Liver (tissue), 8 donors: ENCODE measurements at regions not wholly inside any gene's neighbourhood (a gene's known extent, or its start where the extent isn't known, plus 50 kb on each side); places are given as distances from the start of the nearest gene placed in this dataset.
A peak's percentile ranks its signal among the peaks of the same experiment; 100 is the strongest.

ENCODE experiments used
- DNase-seq: peaks from one replicate; pipeline ENCODE4 v3.0.0-alpha.2; 2017; ENCODE audit warnings: low spot score
- H3K27ac ChIP-seq, 2 donors: one replicate each; pipeline ENCODE4 v1.7.0; 2013; ENCODE audit warnings: inconsistent platforms in 2 of 2, low read length in 2 of 2, control low read depth in 1 of 2, low read depth in 1 of 2, mild to moderate bottlenecking in 1 of 2
- H3K27me3 ChIP-seq, 4 donors: one replicate each; pipeline versions ENCODE4 v1.6.1 to v1.7.0; 2013; ENCODE audit warnings: low read length in 3 of 4, inconsistent platforms in 1 of 4, mild to moderate bottlenecking in 1 of 4, moderate library complexity in 1 of 4; ENCODE audit not compliant: control insufficient read depth in 4 of 4, insufficient read depth in 4 of 4
- H3K36me3 ChIP-seq, 4 donors: one replicate each; pipeline versions ENCODE4 v1.6.1 to v1.7.0; 2013; ENCODE audit warnings: low read length in 3 of 4, mild to moderate bottlenecking in 3 of 4, low read depth in 1 of 4, moderate library complexity in 1 of 4; ENCODE audit not compliant: control insufficient read depth in 4 of 4, insufficient read depth in 3 of 4
- H3K4me1 ChIP-seq, 4 donors: one replicate each; pipeline versions ENCODE4 v1.6.1 to v1.7.0; 2013; ENCODE audit warnings: low read length in 3 of 4, mild to moderate bottlenecking in 3 of 4, moderate library complexity in 1 of 4; ENCODE audit not compliant: control insufficient read depth in 4 of 4, insufficient read depth in 4 of 4
- H3K4me3 ChIP-seq, 3 donors: one replicate each; pipeline versions ENCODE4 v1.6.1 to v1.7.0; 2013; ENCODE audit warnings: low read length in 3 of 3, control low read depth in 1 of 3, low read depth in 1 of 3, mild to moderate bottlenecking in 1 of 3
- H3K9ac ChIP-seq, 2 donors: one replicate each; pipeline ENCODE4 v1.7.0; 2013; ENCODE audit warnings: low read length in 2 of 2, mild to moderate bottlenecking in 2 of 2, moderate library complexity in 2 of 2, control low read depth in 1 of 2, low read depth in 1 of 2
- H3K9me3 ChIP-seq, 4 donors: one replicate each; pipeline versions ENCODE4 v1.6.1 to v1.7.0; 2013; ENCODE audit warnings: low read length in 3 of 4; ENCODE audit not compliant: control insufficient read depth in 4 of 4
- EGR1 ChIP-seq, 2 donors: IDR thresholded peaks; 2 replicates each; pipeline ENCODE4 v1.6.1; 2016 to 2018; ENCODE audit warnings: antibody characterized with exemption in 2 of 2, low read depth in 2 of 2
- FOXA1 ChIP-seq: IDR thresholded peaks from 2 replicates; pipeline ENCODE4 v1.6.1; 2016; ENCODE audit warnings: antibody characterized with exemption
- FOXA2 ChIP-seq: IDR thresholded peaks from 2 replicates; pipeline ENCODE4 v1.6.1; 2016; ENCODE audit warnings: antibody characterized with exemption
- GABPA ChIP-seq, 2 donors: IDR thresholded peaks in 1 of 2; conservative IDR thresholded peaks in 1 of 2; 2 replicates each; pipeline ENCODE4 v1.6.1; 2016; ENCODE audit warnings: antibody characterized with exemption in 2 of 2, mild to moderate bottlenecking in 1 of 2, moderate library complexity in 1 of 2
- HNF4A ChIP-seq, 2 donors: conservative IDR thresholded peaks; 2 replicates each; pipeline ENCODE4 v1.6.1; 2016; ENCODE audit warnings: antibody characterized with exemption in 2 of 2, mild to moderate bottlenecking in 2 of 2
- HNF4G ChIP-seq: IDR thresholded peaks from 2 replicates; pipeline ENCODE4 v1.6.1; 2016; ENCODE audit warnings: antibody characterized with exemption
- JUND ChIP-seq, 2 donors: IDR thresholded peaks; 2 replicates each; pipeline ENCODE4 v1.6.1; 2016; ENCODE audit warnings: antibody characterized with exemption in 2 of 2
- NR2F2 ChIP-seq: IDR thresholded peaks from 2 replicates; pipeline ENCODE4 v1.6.1; 2016; ENCODE audit warnings: antibody characterized with exemption
- RAD21 ChIP-seq, 2 donors: IDR thresholded peaks; 2 replicates each; pipeline ENCODE4 v1.6.1; 2016; ENCODE audit warnings: antibody characterized with exemption in 2 of 2, mild to moderate bottlenecking in 2 of 2
- RXRA ChIP-seq, 2 donors: IDR thresholded peaks; 2 replicates each; pipeline ENCODE4 v1.6.1; 2017 to 2018; ENCODE audit warnings: antibody characterized with exemption in 2 of 2, mild to moderate bottlenecking in 1 of 2
- SP1 ChIP-seq: IDR thresholded peaks from 2 replicates; pipeline ENCODE4 v1.6.1; 2018; ENCODE audit warnings: antibody characterized with exemption, mild to moderate bottlenecking
- TAF1 ChIP-seq: conservative IDR thresholded peaks from 2 replicates; pipeline ENCODE4 v1.6.1; 2016; ENCODE audit warnings: antibody characterized with exemption, mild to moderate bottlenecking
- YY1 ChIP-seq: IDR thresholded peaks from 2 replicates; pipeline ENCODE4 v1.6.1; 2016; ENCODE audit warnings: antibody characterized with exemption, mild to moderate bottlenecking
- WGBS: extraction: QIAGEN DNeasy Blood & Tissue Kit; methylation state at CpG from one replicate; pipeline ENCODE4 v1.1.7; 2013; 5-methylcytosine and 5-hydroxymethylcytosine counted together
- TF ChIP-seq, protein P1 (sequence below): IDR thresholded peaks from 2 replicates; pipeline ENCODE4 v1.6.1; 2016; ENCODE audit warnings: antibody characterized with exemption
- TF ChIP-seq, protein P2 (sequence below): fragments of 150-350 bp; IDR thresholded peaks from 2 replicates; pipeline ENCODE4 v1.5.1; 2017; ENCODE audit warnings: improper control_type of control experiment, low read depth, low read length; ENCODE audit not compliant: missing input control
- TF ChIP-seq, protein P3 (sequence below): IDR thresholded peaks from 2 replicates; pipeline ENCODE4 v1.6.1; 2016; ENCODE audit warnings: antibody characterized with exemption, mild to moderate bottlenecking
- TF ChIP-seq, protein P4 (sequence below): IDR thresholded peaks from 2 replicates; pipeline ENCODE4 v1.6.1; 2016; ENCODE audit warnings: antibody characterized with exemption
- TF ChIP-seq, protein P5 (sequence below): IDR thresholded peaks from 2 replicates; pipeline ENCODE4 v1.6.1; 2016; ENCODE audit warnings: antibody characterized with exemption
- donor health status: healthy.
- donor health status: healthy.
- donor health status: healthy.
- donor health status: healthy.
- donor health status: healthy.

GRCh38 chr18:42447688-42448087 is 492.7 kb downstream of the PIK3C3 start:
- Histone ChIP-seq H3K27me3 (no peaks in the 10 kb centered on the region), H3K27ac (no peak overlapping the region), H3K9me3 (peaks cover 1 to 6% (median 5%) of the 10 kb centered on the region in 4 donors), H3K4me1 (peaks cover 0 to 8% (median 1%) of the 10 kb centered on the region in 4 donors), H3K9ac (no peak overlapping the region), H3K36me3 (no peaks in the 10 kb centered on the region), H3K4me3 (peak overlapping the region in 1 of 3 donors; percentile 26)
- WGBS: 100% methylated on average over 1 of the region's 1 CpG
- DNase-seq: no peak
- TF ChIP-seq, protein P1, sequence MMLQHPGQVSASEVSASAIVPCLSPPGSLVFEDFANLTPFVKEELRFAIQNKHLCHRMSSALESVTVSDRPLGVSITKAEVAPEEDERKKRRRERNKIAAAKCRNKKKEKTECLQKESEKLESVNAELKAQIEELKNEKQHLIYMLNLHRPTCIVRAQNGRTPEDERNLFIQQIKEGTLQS: no peak
- TF ChIP-seq RAD21 (IDR thresholded peaks at IDR 0.05): no peak
- TF ChIP-seq, protein P2, sequence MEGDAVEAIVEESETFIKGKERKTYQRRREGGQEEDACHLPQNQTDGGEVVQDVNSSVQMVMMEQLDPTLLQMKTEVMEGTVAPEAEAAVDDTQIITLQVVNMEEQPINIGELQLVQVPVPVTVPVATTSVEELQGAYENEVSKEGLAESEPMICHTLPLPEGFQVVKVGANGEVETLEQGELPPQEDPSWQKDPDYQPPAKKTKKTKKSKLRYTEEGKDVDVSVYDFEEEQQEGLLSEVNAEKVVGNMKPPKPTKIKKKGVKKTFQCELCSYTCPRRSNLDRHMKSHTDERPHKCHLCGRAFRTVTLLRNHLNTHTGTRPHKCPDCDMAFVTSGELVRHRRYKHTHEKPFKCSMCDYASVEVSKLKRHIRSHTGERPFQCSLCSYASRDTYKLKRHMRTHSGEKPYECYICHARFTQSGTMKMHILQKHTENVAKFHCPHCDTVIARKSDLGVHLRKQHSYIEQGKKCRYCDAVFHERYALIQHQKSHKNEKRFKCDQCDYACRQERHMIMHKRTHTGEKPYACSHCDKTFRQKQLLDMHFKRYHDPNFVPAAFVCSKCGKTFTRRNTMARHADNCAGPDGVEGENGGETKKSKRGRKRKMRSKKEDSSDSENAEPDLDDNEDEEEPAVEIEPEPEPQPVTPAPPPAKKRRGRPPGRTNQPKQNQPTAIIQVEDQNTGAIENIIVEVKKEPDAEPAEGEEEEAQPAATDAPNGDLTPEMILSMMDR: no peak
- TF ChIP-seq FOXA2: no peak
- no peak for TF ChIP-seq FOXA1
- no peak for TF ChIP-seq NR2F2
- no peak for TF ChIP-seq RXRA (IDR thresholded peaks at IDR 0.05)
- TF ChIP-seq SP1: no peak
- no peak for TF ChIP-seq HNF4A (conservative IDR thresholded peaks at IDR 0.05)
- TF ChIP-seq, protein P3, sequence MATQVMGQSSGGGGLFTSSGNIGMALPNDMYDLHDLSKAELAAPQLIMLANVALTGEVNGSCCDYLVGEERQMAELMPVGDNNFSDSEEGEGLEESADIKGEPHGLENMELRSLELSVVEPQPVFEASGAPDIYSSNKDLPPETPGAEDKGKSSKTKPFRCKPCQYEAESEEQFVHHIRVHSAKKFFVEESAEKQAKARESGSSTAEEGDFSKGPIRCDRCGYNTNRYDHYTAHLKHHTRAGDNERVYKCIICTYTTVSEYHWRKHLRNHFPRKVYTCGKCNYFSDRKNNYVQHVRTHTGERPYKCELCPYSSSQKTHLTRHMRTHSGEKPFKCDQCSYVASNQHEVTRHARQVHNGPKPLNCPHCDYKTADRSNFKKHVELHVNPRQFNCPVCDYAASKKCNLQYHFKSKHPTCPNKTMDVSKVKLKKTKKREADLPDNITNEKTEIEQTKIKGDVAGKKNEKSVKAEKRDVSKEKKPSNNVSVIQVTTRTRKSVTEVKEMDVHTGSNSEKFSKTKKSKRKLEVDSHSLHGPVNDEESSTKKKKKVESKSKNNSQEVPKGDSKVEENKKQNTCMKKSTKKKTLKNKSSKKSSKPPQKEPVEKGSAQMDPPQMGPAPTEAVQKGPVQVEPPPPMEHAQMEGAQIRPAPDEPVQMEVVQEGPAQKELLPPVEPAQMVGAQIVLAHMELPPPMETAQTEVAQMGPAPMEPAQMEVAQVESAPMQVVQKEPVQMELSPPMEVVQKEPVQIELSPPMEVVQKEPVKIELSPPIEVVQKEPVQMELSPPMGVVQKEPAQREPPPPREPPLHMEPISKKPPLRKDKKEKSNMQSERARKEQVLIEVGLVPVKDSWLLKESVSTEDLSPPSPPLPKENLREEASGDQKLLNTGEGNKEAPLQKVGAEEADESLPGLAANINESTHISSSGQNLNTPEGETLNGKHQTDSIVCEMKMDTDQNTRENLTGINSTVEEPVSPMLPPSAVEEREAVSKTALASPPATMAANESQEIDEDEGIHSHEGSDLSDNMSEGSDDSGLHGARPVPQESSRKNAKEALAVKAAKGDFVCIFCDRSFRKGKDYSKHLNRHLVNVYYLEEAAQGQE: no peak
- TF ChIP-seq, protein P4, sequence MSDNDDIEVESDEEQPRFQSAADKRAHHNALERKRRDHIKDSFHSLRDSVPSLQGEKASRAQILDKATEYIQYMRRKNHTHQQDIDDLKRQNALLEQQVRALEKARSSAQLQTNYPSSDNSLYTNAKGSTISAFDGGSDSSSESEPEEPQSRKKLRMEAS: no peak
- no peak for TF ChIP-seq YY1
- TF ChIP-seq HNF4G: no peak
- no peak for TF ChIP-seq TAF1
- no peak for TF ChIP-seq JUND (IDR thresholded peaks at IDR 0.05)

DNA sequence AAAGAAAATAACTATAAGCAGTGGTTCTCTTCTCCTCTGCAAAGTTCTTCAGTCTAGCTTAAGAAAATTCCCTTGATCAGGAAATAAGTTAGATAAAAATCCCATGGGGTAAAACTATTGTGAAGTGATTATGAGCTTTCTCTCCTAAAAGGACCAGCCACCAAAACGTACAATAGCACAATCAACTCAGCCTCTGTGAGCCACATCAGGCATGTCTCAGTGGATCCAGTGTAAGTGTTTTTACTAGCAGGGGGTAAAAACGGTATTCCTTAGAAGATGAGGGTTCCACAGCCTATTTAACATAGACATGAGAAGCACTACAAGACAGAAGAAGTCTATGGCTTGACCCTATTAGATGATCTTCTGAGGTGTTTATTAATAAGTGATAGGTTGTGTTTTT is 503.2 kb downstream of the PIK3C3 start:
- Histone ChIP-seq H3K27ac (no peak overlapping the region), H3K27me3 (no peaks in the 10 kb centered on the region), H3K4me3 (no peak overlapping the region), H3K36me3 (peaks cover 0 to 2% (median 0%) of the 10 kb centered on the region in 4 donors), H3K9me3 (no peaks in the 10 kb centered on the region), H3K9ac (no peak overlapping the region), H3K4me1 (no peaks in the 10 kb centered on the region)
- no peak for DNase-seq
- TF ChIP-seq, protein P4: no peak
- TF ChIP-seq YY1 (no peak), TAF1 (no peak), HNF4A (conservative IDR thresholded peaks at IDR 0.05) (no peak), GABPA (IDR thresholded peaks at IDR 0.05 in 1 of 2, conservative IDR thresholded peaks at IDR 0.05 in 1 of 2) (no peak), NR2F2 (no peak), RXRA (IDR thresholded peaks at IDR 0.05) (no peak), HNF4G (no peak), EGR1 (IDR thresholded peaks at IDR 0.05; ENCODE audit: low read depth in 2 of 2) (no peak)
- TF ChIP-seq, protein P5, sequence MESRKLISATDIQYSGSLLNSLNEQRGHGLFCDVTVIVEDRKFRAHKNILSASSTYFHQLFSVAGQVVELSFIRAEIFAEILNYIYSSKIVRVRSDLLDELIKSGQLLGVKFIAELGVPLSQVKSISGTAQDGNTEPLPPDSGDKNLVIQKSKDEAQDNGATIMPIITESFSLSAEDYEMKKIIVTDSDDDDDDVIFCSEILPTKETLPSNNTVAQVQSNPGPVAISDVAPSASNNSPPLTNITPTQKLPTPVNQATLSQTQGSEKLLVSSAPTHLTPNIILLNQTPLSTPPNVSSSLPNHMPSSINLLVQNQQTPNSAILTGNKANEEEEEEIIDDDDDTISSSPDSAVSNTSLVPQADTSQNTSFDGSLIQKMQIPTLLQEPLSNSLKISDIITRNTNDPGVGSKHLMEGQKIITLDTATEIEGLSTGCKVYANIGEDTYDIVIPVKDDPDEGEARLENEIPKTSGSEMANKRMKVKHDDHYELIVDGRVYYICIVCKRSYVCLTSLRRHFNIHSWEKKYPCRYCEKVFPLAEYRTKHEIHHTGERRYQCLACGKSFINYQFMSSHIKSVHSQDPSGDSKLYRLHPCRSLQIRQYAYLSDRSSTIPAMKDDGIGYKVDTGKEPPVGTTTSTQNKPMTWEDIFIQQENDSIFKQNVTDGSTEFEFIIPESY: no peak
- TF ChIP-seq, protein P3: no peak
- WGBS: 66% methylated on average over 2 of the region's 2 CpGs
